HEK293T (cell line): ENCODE measurements at regions not wholly inside any gene's neighbourhood (a gene's known extent, or its start where the extent isn't known, plus 50 kb on each side); places are given as distances from the start of the nearest gene placed in this dataset.

Experiments used
- CTCF ChIA-PET: fragments of 350-600 bp; formaldehyde crosslinking; extraction: SDS; loops from one replicate; lab custom pipeline; 2021; ENCODE audit warnings: antibody characterized with exemption, inconsistent platforms; lab: Yijun Ruan, JAX
- POLR2A ChIA-PET: fragments of 350-600 bp; formaldehyde crosslinking; extraction: SDS; loops from one replicate; lab custom pipeline; 2020; ENCODE audit warnings: antibody characterized with exemption, inconsistent platforms; lab: Yijun Ruan, JAX
- DNase-seq: peaks from one replicate; pipeline ENCODE4 v3.0.0; 2012; ENCODE audit warnings: mixed read lengths; ENCODE audit errors: extremely low spot score
- ARNT ChIP-seq: fragments of 450-650 bp; IDR thresholded peaks from 2 replicates; pipeline ENCODE4 v1.6.1; 2017; ENCODE audit warnings: mild to moderate bottlenecking
- BHLHE40 ChIP-seq: fragments of 450-650 bp; IDR thresholded peaks from 2 replicates; pipeline ENCODE4 v1.6.1; 2016; ENCODE audit warnings: mild to moderate bottlenecking, moderate library complexity, borderline replicate concordance
- CTBP1 ChIP-seq: fragments of 450-650 bp; IDR thresholded peaks from 2 replicates; pipeline ENCODE4 v1.6.1; 2016; ENCODE audit warnings: borderline replicate concordance
- ELF4 ChIP-seq: fragments of 450-650 bp; IDR thresholded peaks from 2 replicates; pipeline ENCODE4 v1.6.1; 2017; ENCODE audit warnings: antibody characterized with exemption
- FOXA1 ChIP-seq: fragments of 450-650 bp; IDR thresholded peaks from 2 replicates; pipeline ENCODE4 v1.6.1; 2016; ENCODE audit warnings: mild to moderate bottlenecking
- FOXK2 ChIP-seq: fragments of 450-650 bp; IDR thresholded peaks from 2 replicates; pipeline ENCODE4 v1.6.1; 2016; ENCODE audit warnings: mild to moderate bottlenecking
- FOXM1 ChIP-seq: fragments of 450-650 bp; IDR thresholded peaks from 2 replicates; pipeline ENCODE4 v1.6.1; 2017; ENCODE audit warnings: mild to moderate bottlenecking, borderline replicate concordance
- HDGF ChIP-seq: fragments of 450-650 bp; IDR thresholded peaks from 2 replicates; pipeline ENCODE4 v1.6.1; 2017; ENCODE audit warnings: antibody characterized with exemption, borderline replicate concordance
- L3MBTL2 ChIP-seq: fragments of 450-650 bp; conservative IDR thresholded peaks from 2 replicates; pipeline ENCODE4 v1.6.1; 2016; ENCODE audit warnings: mild to moderate bottlenecking
- LEF1 ChIP-seq: fragments of 450-650 bp; IDR thresholded peaks from 2 replicates; pipeline ENCODE4 v1.6.1; 2017; ENCODE audit warnings: mild to moderate bottlenecking, borderline replicate concordance
- NFRKB ChIP-seq: fragments of 450-650 bp; IDR thresholded peaks from 2 replicates; pipeline ENCODE4 v1.6.1; 2016; ENCODE audit warnings: mild to moderate bottlenecking, moderate library complexity
- PKNOX1 ChIP-seq: fragments of 450-650 bp; IDR thresholded peaks from 2 replicates; pipeline ENCODE4 v1.6.1; 2016
- SP1 ChIP-seq: fragments of 450-650 bp; IDR thresholded peaks from 2 replicates; pipeline ENCODE4 v1.6.1; 2017
- SUZ12 ChIP-seq: fragments of 450-650 bp; IDR thresholded peaks from 2 replicates; pipeline ENCODE4 v1.6.1; 2016; ENCODE audit warnings: mild to moderate bottlenecking
- TARDBP ChIP-seq: fragments of 450-650 bp; IDR thresholded peaks from 2 replicates; pipeline ENCODE4 v1.6.1; 2016
- ZNF384 ChIP-seq: fragments of 450-650 bp; IDR thresholded peaks from 2 replicates; pipeline ENCODE4 v1.6.1; 2016

GRCh38 chr9:26240020-26240419 is 561.8 kb upstream of the TUSC1 start:
- TF ChIP-seq ZNF384 (no peak), FOXA1 (no peak), ELF4 (no peak), CTBP1 (no peak), FOXM1 (no peak), PKNOX1 (no peak), LEF1 (no peak)
- ChIA-PET CTCF (no interaction called here), POLR2A (no interaction called here)
- no peak for DNase-seq

- CTCF ChIA-PET: no interaction called here
- TF ChIP-seq TARDBP (no peak), SP1 (no peak), NFRKB (no peak), SUZ12 (no peak), CTBP1 (no peak), FOXM1 (no peak), L3MBTL2 (no peak)
- POLR2A ChIA-PET: no interaction called here
- DNase-seq: no peak
These were observed 559.0 kb upstream of the TUSC1 start for GRCh38 chr9:26237256-26237655.

GRCh38 chr9:26234865-26235264 is 556.6 kb upstream of the TUSC1 start:
- DNase-seq: no peak
- TF ChIP-seq PKNOX1 (no peak), ELF4 (no peak)
- POLR2A ChIA-PET: no interaction called here
- CTCF ChIA-PET: no interaction called here

GRCh38 chr9:26231391-26231790 is 553.1 kb upstream of the TUSC1 start:
- TF ChIP-seq PKNOX1 (no peak), BHLHE40 (no peak), SUZ12 (no peak)
- ChIA-PET POLR2A (no interaction called here), CTCF (no interaction called here)
- no peak for DNase-seq

- ChIA-PET CTCF (no interaction called here), POLR2A (no interaction called here)
- no peak for DNase-seq
- TF ChIP-seq ELF4: no peak
- TF ChIP-seq HDGF: no peak
- TF ChIP-seq SP1: no peak
- no peak for TF ChIP-seq ZNF384
- TF ChIP-seq SUZ12: no peak
- no peak for TF ChIP-seq CTBP1
- TF ChIP-seq ARNT: no peak
- TF ChIP-seq FOXK2: no peak
- TF ChIP-seq FOXM1: no peak
- no peak for TF ChIP-seq TARDBP
- no peak for TF ChIP-seq NFRKB
These were observed 551.2 kb upstream of the TUSC1 start for GRCh38 chr9:26229324-26230054.

GRCh38 chr9:26228273-26228672 is 550.0 kb upstream of the TUSC1 start:
- ChIA-PET CTCF (no interaction called here), POLR2A (no interaction called here)
- no peak for TF ChIP-seq HDGF
- TF ChIP-seq SP1: no peak
- TF ChIP-seq FOXA1: no peak
- TF ChIP-seq ARNT: no peak
- no peak for TF ChIP-seq ZNF384
- TF ChIP-seq LEF1: no peak
- TF ChIP-seq ELF4: no peak
- TF ChIP-seq BHLHE40: no peak
- TF ChIP-seq TARDBP: no peak
- no peak for TF ChIP-seq CTBP1
- TF ChIP-seq NFRKB: no peak
- TF ChIP-seq FOXK2: no peak
- TF ChIP-seq L3MBTL2: no peak
- TF ChIP-seq SUZ12: no peak
- no peak for TF ChIP-seq PKNOX1
- TF ChIP-seq FOXM1: no peak
- DNase-seq: no peak
